IMR-90 (cell line): ENCODE measurements at regions not wholly inside any gene's neighbourhood (a gene's known extent, or its start where the extent isn't known, plus 50 kb on each side); places are given as distances from the start of the nearest gene placed in this dataset.

Source experiments
- ATAC-seq: fragments of 200-7000 bp; cut with Tn5 transposase; 2 replicates; pipeline ENCODE4 v1.9.1; 2020; ENCODE audit warnings: low read depth, mild to moderate bottlenecking, moderate library complexity
- BruUV-seq: library from RNA; stranded (reverse); fragments of 400-500 nt; replicated peaks from 2 replicates; lab custom pipeline; 2021; lab: Mats Ljungman, UMichigan
- CTCF ChIA-PET: fragments of 300-600 bp; formaldehyde crosslinking; extraction: SDS; loops from one replicate; lab custom pipeline; 2021; ENCODE audit warnings: antibody characterized with exemption; lab: Yijun Ruan, JAX
- POLR2A ChIA-PET: fragments of 300-600 bp; sonication (Branson Sonifier 250); formaldehyde crosslinking; loops from one replicate; lab custom pipeline; 2022; ENCODE audit warnings: antibody characterized with exemption; ENCODE audit not compliant: unreplicated experiment; lab: Charles Lee
- DNase-seq: peaks from one replicate; pipeline ENCODE4 v3.0.0; 2013
- H2AFZ ChIP-seq: replicated peaks from 2 replicates; pipeline ENCODE3; 2013; ENCODE audit warnings: low read length, mild to moderate bottlenecking; ENCODE audit not compliant: poor library complexity
- H2AK5ac ChIP-seq: 2 replicates; pipeline ENCODE4 v1.6.1; 2013; ENCODE audit warnings: low read depth, low read length, inconsistent platforms
- H2AK9ac ChIP-seq: replicated peaks from 2 replicates; pipeline ENCODE3; 2013; ENCODE audit warnings: mild to moderate bottlenecking, low read depth, low read length, moderate library complexity; ENCODE audit not compliant: poor library complexity
- H2BK120ac ChIP-seq: 2 replicates; pipeline ENCODE4 v1.6.1; 2013; ENCODE audit warnings: low read depth, low read length, inconsistent platforms
- H2BK15ac ChIP-seq: 3 replicates; pipeline ENCODE4 v1.6.1; 2013; ENCODE audit warnings: low read depth, low read length, inconsistent platforms
- H2BK20ac ChIP-seq: 2 replicates; pipeline ENCODE4 v1.6.1; 2013; ENCODE audit warnings: low read depth, mild to moderate bottlenecking, inconsistent platforms, low read length, moderate library complexity
- H2BK5ac ChIP-seq: 2 replicates; pipeline ENCODE4 v1.6.1; 2013; ENCODE audit warnings: mild to moderate bottlenecking, low read depth, low read length, inconsistent platforms; ENCODE audit not compliant: poor library complexity, severe bottlenecking
- H3K14ac ChIP-seq: replicated peaks from 2 replicates; pipeline ENCODE4 v1.6.1; 2013; ENCODE audit warnings: low read depth, low read length, inconsistent platforms
- H3K18ac ChIP-seq: 2 replicates; pipeline ENCODE4 v1.6.1; 2013; ENCODE audit warnings: low read depth, low read length, control low read depth
- H3K23ac ChIP-seq: 2 replicates; pipeline ENCODE4 v1.6.1; 2013; ENCODE audit warnings: low read depth, low read length, inconsistent platforms
- H3K27ac ChIP-seq: 2 replicates; pipeline ENCODE4 v1.5.1; 2013; ENCODE audit warnings: mild to moderate bottlenecking, control low read depth, low read length; ENCODE audit not compliant: insufficient read depth
- H3K27me3 ChIP-seq: 2 replicates; pipeline ENCODE4 v1.6.1; 2013; ENCODE audit warnings: low read length; ENCODE audit not compliant: control insufficient read depth, insufficient read depth
- H3K36me3 ChIP-seq: 2 replicates; pipeline ENCODE4 v1.6.1; 2013; ENCODE audit warnings: low read length, mixed read lengths; ENCODE audit not compliant: control insufficient read depth, insufficient read depth
- H3K4ac ChIP-seq: 2 replicates; pipeline ENCODE4 v1.6.1; 2013; ENCODE audit warnings: low read depth, low read length, inconsistent platforms
- H3K4me1 ChIP-seq: 2 replicates; pipeline ENCODE4 v1.6.1; 2013; ENCODE audit warnings: low read length, mixed read lengths; ENCODE audit not compliant: control insufficient read depth, insufficient read depth
- H3K4me2 ChIP-seq: 2 replicates; pipeline ENCODE4 v1.6.1; 2013; ENCODE audit warnings: low read depth, mild to moderate bottlenecking, control low read depth, low read length, moderate library complexity
- H3K4me3 ChIP-seq: 2 replicates; pipeline ENCODE4 v1.5.1; 2013; ENCODE audit warnings: low read depth, mild to moderate bottlenecking, control low read depth, low read length, moderate library complexity; ENCODE audit not compliant: insufficient read depth
- H3K56ac ChIP-seq: 2 replicates; pipeline ENCODE4 v1.6.1; 2013; ENCODE audit warnings: low read length, inconsistent platforms; ENCODE audit not compliant: insufficient read depth; ENCODE audit errors: extremely low read depth
- H3K79me1 ChIP-seq, 2 experiments: 2 replicates each; pipeline ENCODE4 v1.6.1; 2013; ENCODE audit warnings: low read length in 2 of 2, inconsistent platforms in 1 of 2, low read depth in 1 of 2
- H3K9ac ChIP-seq: 2 replicates; pipeline ENCODE4 v1.6.1; 2013; ENCODE audit warnings: low read depth, low read length, control low read depth
- H3K9me1 ChIP-seq: 2 replicates; pipeline ENCODE4 v1.6.1; 2013; ENCODE audit warnings: low read length, inconsistent platforms; ENCODE audit not compliant: insufficient read depth
- H3K9me3 ChIP-seq: 2 replicates; pipeline ENCODE4 v1.6.1; 2013; ENCODE audit warnings: low read length; ENCODE audit not compliant: control insufficient read depth, insufficient read depth
- H4K20me1 ChIP-seq: 2 replicates; pipeline ENCODE4 v1.6.1; 2013; ENCODE audit warnings: low read length, inconsistent platforms; ENCODE audit not compliant: insufficient read depth
- H4K5ac ChIP-seq: 2 replicates; pipeline ENCODE4 v1.6.1; 2013; ENCODE audit warnings: mild to moderate bottlenecking, low read depth, low read length, control low read depth
- H4K8ac ChIP-seq, 2 experiments: 2 replicates each; pipeline ENCODE4 v1.6.1; 2013; ENCODE audit warnings: low read depth in 2 of 2, low read length in 2 of 2, control low read depth in 1 of 2, inconsistent platforms in 1 of 2
- H4K91ac ChIP-seq: 2 replicates; pipeline ENCODE4 v1.6.1; 2013; ENCODE audit warnings: low read depth, low read length, inconsistent platforms; ENCODE audit not compliant: insufficient read depth
- CTCF ChIP-seq: conservative IDR thresholded peaks from 2 replicates; pipeline ENCODE4 v1.5.1; 2012; ENCODE audit warnings: mild to moderate bottlenecking, low read depth, low read length, improper control_type of control experiment
- MXI1 ChIP-seq: IDR thresholded peaks from 2 replicates; pipeline ENCODE4 v1.6.1; 2012; ENCODE audit warnings: low read depth, mild to moderate bottlenecking, low read length, moderate library complexity, borderline replicate concordance
- NFE2L2 ChIP-seq: fragments of 150-350 bp; IDR thresholded peaks from 2 replicates; pipeline ENCODE4 v1.6.1; 2016; ENCODE audit warnings: low read depth, mild to moderate bottlenecking, low read length
- POLR2A ChIP-seq: IDR thresholded peaks from 2 replicates; pipeline ENCODE4 v1.6.1; 2012; ENCODE audit warnings: mild to moderate bottlenecking, low read depth, low read length
- RCOR1 ChIP-seq: IDR thresholded peaks from 2 replicates; pipeline ENCODE4 v1.6.1; 2012; ENCODE audit warnings: mild to moderate bottlenecking, low read length, improper control_type of control experiment; ENCODE audit not compliant: insufficient replicate concordance
- RFX5 ChIP-seq: IDR thresholded peaks from 2 replicates; pipeline ENCODE4 v1.8.0; 2012; ENCODE audit warnings: low read depth, mild to moderate bottlenecking, low read length, moderate library complexity
- SMC3 ChIP-seq: fragments of 150-350 bp; IDR thresholded peaks from 2 replicates; pipeline ENCODE4 v1.6.1; 2016; ENCODE audit warnings: low read depth, mild to moderate bottlenecking, antibody characterized with exemption, low read length, moderate library complexity
- WGBS, 2 experiments: methylation state at CpG; one replicate each; pipeline versions ENCODE4 v1.1.5 to v1.1.7; 2013; ENCODE audit warnings: missing lambda C conversion rate in 2 of 2; ENCODE audit not compliant: insufficient read length in 1 of 2; ENCODE audit errors: extremely low coverage in 2 of 2; 5-methylcytosine and 5-hydroxymethylcytosine counted together
- dilution Hi-C: fragments of 300-500 bp; cut with HindIII; formaldehyde crosslinking; loops from one replicate; pipeline ENCODE4 v1.14.3; 2018; ENCODE audit warnings: low sequenced_read_pairs; ENCODE audit not compliant: unreplicated experiment
- in situ Hi-C: fragments of 300-500 bp; cut with MboI; formaldehyde crosslinking; loops from 3 replicates; pipeline ENCODE4 v1.14.3; 2019; ENCODE audit warnings: low sequenced_read_pairs, inconsistent platforms, mixed read lengths
- intact Hi-C: fragments of 100-400 bp; cut with micrococcal nuclease; formaldehyde crosslinking; loops from 2 replicates; pipeline ENCODE4 v1.10.0; 2022
- TF ChIP-seq, protein P1 (sequence below): fragments of 150-350 bp; IDR thresholded peaks from 2 replicates; pipeline ENCODE4 v1.6.1; 2016; ENCODE audit warnings: low read depth, mild to moderate bottlenecking, low read length, moderate library complexity, borderline replicate concordance

GRCh38 chr3:76311941-76312340 lies 526.6 kb upstream of the ZNF717 start:
- Histone ChIP-seq H2AFZ (no peak overlapping the region), H4K5ac (peak overlapping the region; percentile 36; the same call in 1 of the 2 replicates), H3K36me3 (no peaks in the 10 kb centered on the region), H3K27me3 (no peaks in the 10 kb centered on the region), H3K23ac (no peak overlapping the region), H2BK5ac (no peak overlapping the region), H4K8ac (0 out of 4 replicates have a peak overlapping the region, but pooled peaks of 1 of the 2 experiments have one; percentile 19), H4K91ac (no peak overlapping the region), H3K14ac (no peak overlapping the region), H3K9me1 (0 out of 2 replicates have a peak, but pooled peaks cover 8% of the 10 kb centered on the region), H2AK5ac (no peak overlapping the region), H3K79me1 (no peaks in the 10 kb centered on the region; a peak in 2 of 4 replicates), H2AK9ac (no peak overlapping the region), H3K9me3 (no peaks in the 10 kb centered on the region), H3K56ac (no peak overlapping the region), H3K4me1 (peaks cover 7% of the 10 kb centered on the region), H4K20me1 (no peaks in the 10 kb centered on the region), H2BK15ac (no peak overlapping the region), H3K27ac (peak overlapping the region; percentile 37; the same call in 1 of the 2 replicates), H3K9ac (peak overlapping the region; percentile 88; the same call in 1 of the 2 replicates), H3K4me3 (peak overlapping the region; percentile 39), H2BK120ac (no peak overlapping the region), H3K18ac (no peak overlapping the region), H2BK20ac (no peak overlapping the region), H3K4ac (no peak overlapping the region), H3K4me2 (peak overlapping the region; percentile 66)
- WGBS, 2 experiments, result no CpG with 5 or more reads among the region's 4 CpGs
- no peak for DNase-seq
- TF ChIP-seq, protein P1, sequence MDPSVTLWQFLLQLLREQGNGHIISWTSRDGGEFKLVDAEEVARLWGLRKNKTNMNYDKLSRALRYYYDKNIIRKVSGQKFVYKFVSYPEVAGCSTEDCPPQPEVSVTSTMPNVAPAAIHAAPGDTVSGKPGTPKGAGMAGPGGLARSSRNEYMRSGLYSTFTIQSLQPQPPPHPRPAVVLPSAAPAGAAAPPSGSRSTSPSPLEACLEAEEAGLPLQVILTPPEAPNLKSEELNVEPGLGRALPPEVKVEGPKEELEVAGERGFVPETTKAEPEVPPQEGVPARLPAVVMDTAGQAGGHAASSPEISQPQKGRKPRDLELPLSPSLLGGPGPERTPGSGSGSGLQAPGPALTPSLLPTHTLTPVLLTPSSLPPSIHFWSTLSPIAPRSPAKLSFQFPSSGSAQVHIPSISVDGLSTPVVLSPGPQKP, result no peak
- TF ChIP-seq SMC3, result no peak
- no peak for TF ChIP-seq NFE2L2
- no peak for TF ChIP-seq RFX5
- no peak for TF ChIP-seq RCOR1
- no peak for TF ChIP-seq CTCF
- TF ChIP-seq MXI1, result no peak
- TF ChIP-seq POLR2A, result no peak
- no peak for ATAC-seq
- in situ Hi-C loops, result no loop called here
- intact Hi-C loops, result loop anchor here (5.0 to 10.0 kb wide), 2 partner anchors 93 to 275 kb away; no protein-coding TSS in a partner anchor
- ChIA-PET POLR2A (no interaction called here), CTCF (no interaction called here)
- no TSS peak for BruUV-seq
- dilution Hi-C loops, result no loop called here
